ENCODE measurements at regions not wholly inside any gene's neighbourhood (a gene's known extent, or its start where the extent isn't known, plus 50 kb on each side); places are given as distances from the start of the nearest gene placed in this dataset.

GRCh38 chr11:8326337-8326736 is 62.7 kb upstream of the LMO1 start:
- no peak for DNase-seq
- no peak for ATAC-seq
- intact Hi-C loops (cut with DNase I, micrococcal nuclease), result loop anchor here in 1 of 2 donors (5.0 kb wide), 1 partner anchor 241 kb away; no protein-coding TSS in a partner anchor

GRCh38 chr11:8325591-8326304 is 62.1 kb upstream of the LMO1 start:
- intact Hi-C loops (cut with DNase I, micrococcal nuclease), result loop anchor here in 1 of 2 donors (5.0 kb wide), 1 partner anchor 242 kb away; no protein-coding TSS in a partner anchor
- no peak for DNase-seq
- no peak for ATAC-seq

GRCh38 chr11:8323161-8323935 is 59.7 kb upstream of the LMO1 start:
- intact Hi-C loops (cut with DNase I, micrococcal nuclease), result no loop called here
- DNase-seq, result no peak
- no peak for ATAC-seq

GRCh38 chr11:8321876-8322275 is 58.2 kb upstream of the LMO1 start:
- intact Hi-C loops (cut with DNase I, micrococcal nuclease), result no loop called here
- no peak for DNase-seq

GRCh38 chr11:8320076-8320475 is 56.4 kb upstream of the LMO1 start:
- no peak for ATAC-seq
- intact Hi-C loops (cut with DNase I, micrococcal nuclease), result no loop called here

More at GRCh38 chr11:8321876-8322275, 58.2 kb upstream of the LMO1 start:
- ATAC-seq, result no peak

GRCh38 chr11:8318536-8318935 is 54.9 kb upstream of the LMO1 start:
- DNase-seq, result no peak

More at GRCh38 chr11:8320076-8320475, 56.4 kb upstream of the LMO1 start:
- no peak for DNase-seq

GRCh38 chr11:8317159-8317558 is 53.5 kb upstream of the LMO1 start:
- intact Hi-C loops (cut with DNase I, micrococcal nuclease), result no loop called here
- DNase-seq (no peak), ATAC-seq (no peak)

More at GRCh38 chr11:8318536-8318935, 54.9 kb upstream of the LMO1 start:
- ATAC-seq, result no peak
- intact Hi-C loops (cut with DNase I, micrococcal nuclease), result no loop called here

GRCh38 chr11:8315954-8316353 is 52.3 kb upstream of the LMO1 start:
- intact Hi-C loops (cut with DNase I, micrococcal nuclease), result no loop called here
- DNase-seq, result no peak
- ATAC-seq, result no peak

- no peak for ATAC-seq
- no peak for DNase-seq
- intact Hi-C loops (cut with DNase I, micrococcal nuclease), result no loop called here
Observed at GRCh38 chr11:8315463-8315862, 51.8 kb upstream of the LMO1 start.

- intact Hi-C loops (cut with DNase I, micrococcal nuclease), result no loop called here
- DNase-seq (no peak), ATAC-seq (no peak)
Observed at GRCh38 chr11:8314916-8315315, 51.2 kb upstream of the LMO1 start.

- no peak for ATAC-seq
- intact Hi-C loops (cut with DNase I, micrococcal nuclease), result no loop called here
- DNase-seq, result no peak
Observed at GRCh38 chr11:8313504-8314090, 49.9 kb upstream of the LMO1 start.
